ENCODE measurements at regions not wholly inside any gene's neighbourhood (a gene's known extent, or its start where the extent isn't known, plus 50 kb on each side); places are given as distances from the start of the nearest gene placed in this dataset.

GRCh38 chr1:14494911-14495310 is 103.6 kb upstream of the KAZN start:
- H3K27ac Mint-ChIP-seq (ENCODE audit: unreplicated experiment), result no peak overlapping the region
- no peak overlapping the region for H3K4me3 Mint-ChIP-seq (ENCODE audit: unreplicated experiment)
- no peaks in the 10 kb centered on the region for H3K27me3 Mint-ChIP-seq (ENCODE audit: unreplicated experiment)
- no peaks in the 10 kb centered on the region for H3K36me3 Mint-ChIP-seq (ENCODE audit: unreplicated experiment)
- DNase-seq, result no peak
- peaks cover 3% of the 10 kb centered on the region for H3K4me1 Mint-ChIP-seq (ENCODE audit: low read depth, unreplicated experiment)
- peaks cover 2% of the 10 kb centered on the region for H3K9me3 Mint-ChIP-seq (ENCODE audit: unreplicated experiment)
- no peak for TF ChIP-seq CTCF (IDR thresholded peaks at IDR 0.05; ENCODE audit: partially characterized antibody, unreplicated experiment)

GRCh38 chr1:14495381-14495780 is 103.1 kb upstream of the KAZN start:
- peaks cover 2% of the 10 kb centered on the region for H3K9me3 Mint-ChIP-seq (ENCODE audit: unreplicated experiment)
- no peak for TF ChIP-seq CTCF (IDR thresholded peaks at IDR 0.05; ENCODE audit: partially characterized antibody, unreplicated experiment)
- no peak overlapping the region for H3K27ac Mint-ChIP-seq (ENCODE audit: unreplicated experiment)
- no peak overlapping the region for H3K4me3 Mint-ChIP-seq (ENCODE audit: unreplicated experiment)
- H3K27me3 Mint-ChIP-seq (ENCODE audit: unreplicated experiment), result no peaks in the 10 kb centered on the region
- no peak for DNase-seq
- H3K36me3 Mint-ChIP-seq (ENCODE audit: unreplicated experiment), result no peaks in the 10 kb centered on the region
- H3K4me1 Mint-ChIP-seq (ENCODE audit: low read depth, unreplicated experiment), result peaks cover 3% of the 10 kb centered on the region

GRCh38 chr1:14495996-14496395 is 102.5 kb upstream of the KAZN start:
- H3K4me1 Mint-ChIP-seq (ENCODE audit: low read depth, unreplicated experiment), result peaks cover 3% of the 10 kb centered on the region
- H3K36me3 Mint-ChIP-seq (ENCODE audit: unreplicated experiment), result no peaks in the 10 kb centered on the region
- H3K27ac Mint-ChIP-seq (ENCODE audit: unreplicated experiment), result no peak overlapping the region
- no peak for TF ChIP-seq CTCF (IDR thresholded peaks at IDR 0.05; ENCODE audit: partially characterized antibody, unreplicated experiment)
- H3K4me3 Mint-ChIP-seq (ENCODE audit: unreplicated experiment), result no peak overlapping the region
- peaks cover 2% of the 10 kb centered on the region for H3K9me3 Mint-ChIP-seq (ENCODE audit: unreplicated experiment)
- no peaks in the 10 kb centered on the region for H3K27me3 Mint-ChIP-seq (ENCODE audit: unreplicated experiment)
- DNase-seq, result no peak

- Mint-ChIP-seq H3K9me3 (ENCODE audit: unreplicated experiment) (peaks cover 3% of the 10 kb centered on the region), H3K36me3 (ENCODE audit: unreplicated experiment) (no peaks in the 10 kb centered on the region), H3K4me1 (ENCODE audit: low read depth, unreplicated experiment) (peaks cover 3% of the 10 kb centered on the region), H3K27me3 (ENCODE audit: unreplicated experiment) (no peaks in the 10 kb centered on the region), H3K4me3 (ENCODE audit: unreplicated experiment) (no peak overlapping the region), H3K27ac (ENCODE audit: unreplicated experiment) (peak overlapping the region; percentile 34)
- TF ChIP-seq CTCF (IDR thresholded peaks at IDR 0.05; ENCODE audit: partially characterized antibody, unreplicated experiment), result no peak
- DNase-seq, result no peak
Measured at GRCh38 chr1:14498839-14499238, 99.6 kb upstream of the KAZN start.

- Mint-ChIP-seq H3K4me1 (ENCODE audit: low read depth, unreplicated experiment) (peaks cover 3% of the 10 kb centered on the region), H3K36me3 (ENCODE audit: unreplicated experiment) (no peaks in the 10 kb centered on the region), H3K27me3 (ENCODE audit: unreplicated experiment) (no peaks in the 10 kb centered on the region), H3K27ac (ENCODE audit: unreplicated experiment) (no peak overlapping the region), H3K9me3 (ENCODE audit: unreplicated experiment) (peaks cover 5% of the 10 kb centered on the region), H3K4me3 (ENCODE audit: unreplicated experiment) (no peak overlapping the region)
- TF ChIP-seq CTCF (IDR thresholded peaks at IDR 0.05; ENCODE audit: partially characterized antibody, unreplicated experiment), result no peak
- DNase-seq, result no peak
Measured at GRCh38 chr1:14499312-14500040, 99.0 kb upstream of the KAZN start.

Measured in glutamatergic neuron (in vitro differentiated cells).